ENCODE measurements at regions not wholly inside any gene's neighbourhood (a gene's known extent, or its start where the extent isn't known, plus 50 kb on each side); places are given as distances from the start of the nearest gene placed in this dataset.

GRCh38 chr13:87078947-87079795 is 592.0 kb upstream of the SLITRK5 start:
- ChIA-PET POLR2A (interaction anchor here (0.7 kb wide), 2 partner anchors 12 to 136 kb away, joined by 3 read pairs; no protein-coding TSS in a partner anchor), CTCF (ENCODE audit: unreplicated experiment) (no interaction called here)
- H3K4me3 ChIP-seq (ENCODE audit: low read depth, low read length, poor library complexity, severe bottlenecking) = no peak overlapping the region
- H3K9me3 ChIP-seq (ENCODE audit: low read length) = no peaks in the 10 kb centered on the region
- no peaks in the 10 kb centered on the region for H4K20me1 ChIP-seq (ENCODE audit: insufficient read depth, low read length)
- H3K4me2 ChIP-seq (ENCODE audit: low read length) = no peak overlapping the region
- H3K4me1 ChIP-seq (ENCODE audit: insufficient read depth, low read length, poor library complexity, severe bottlenecking) = no peaks in the 10 kb centered on the region
- TF ChIP-seq CTCF (conservative IDR thresholded peaks at IDR 0.05; ENCODE audit: low read length) (no peak), EZH2phosphoT487 (IDR thresholded peaks at IDR 0.05; ENCODE audit: borderline replicate concordance, low read depth, low read length) (no peak)
- DNase-seq (ENCODE audit: low spot score) = no peak
- H2AFZ ChIP-seq (ENCODE audit: low read length) = no peak overlapping the region
- no peaks in the 10 kb centered on the region for H3K9me2 ChIP-seq (ENCODE audit: insufficient read depth, low read length)
- intact Hi-C loops (cut with micrococcal nuclease; ENCODE audit: unreplicated experiment) = no loop called here
- no peak overlapping the region for H3K27ac ChIP-seq (ENCODE audit: low read depth, low read length, poor library complexity, severe bottlenecking)
- no peaks in the 10 kb centered on the region for H3K36me3 ChIP-seq (ENCODE audit: insufficient read depth, low read length)
- BruUV-seq (replicated peaks) = no TSS peak
- no peaks in the 10 kb centered on the region for H3K79me2 ChIP-seq (ENCODE audit: insufficient read depth, low read depth, low read length)

GRCh38 chr13:87080100-87080779 is 590.9 kb upstream of the SLITRK5 start:
- Histone ChIP-seq H3K27ac (ENCODE audit: low read depth, low read length, poor library complexity, severe bottlenecking) (no peak overlapping the region), H4K20me1 (ENCODE audit: insufficient read depth, low read length) (no peaks in the 10 kb centered on the region), H3K9me3 (ENCODE audit: low read length) (no peaks in the 10 kb centered on the region), H2AFZ (ENCODE audit: low read length) (no peak overlapping the region), H3K4me1 (ENCODE audit: insufficient read depth, low read length, poor library complexity, severe bottlenecking) (no peaks in the 10 kb centered on the region), H3K4me3 (ENCODE audit: low read depth, low read length, poor library complexity, severe bottlenecking) (no peak overlapping the region), H3K4me2 (ENCODE audit: low read length) (no peak overlapping the region), H3K36me3 (ENCODE audit: insufficient read depth, low read length) (no peaks in the 10 kb centered on the region), H3K79me2 (ENCODE audit: insufficient read depth, low read depth, low read length) (no peaks in the 10 kb centered on the region), H3K9me2 (ENCODE audit: insufficient read depth, low read length) (no peaks in the 10 kb centered on the region)
- ChIA-PET POLR2A (no interaction called here), CTCF (ENCODE audit: unreplicated experiment) (no interaction called here)
- TF ChIP-seq CTCF (conservative IDR thresholded peaks at IDR 0.05; ENCODE audit: low read length) = no peak
- TF ChIP-seq EZH2phosphoT487 (IDR thresholded peaks at IDR 0.05; ENCODE audit: borderline replicate concordance, low read depth, low read length) = no peak
- DNase-seq (ENCODE audit: low spot score) = no peak
- intact Hi-C loops (cut with micrococcal nuclease; ENCODE audit: unreplicated experiment) = no loop called here
- no TSS peak for BruUV-seq (replicated peaks)

GRCh38 chr13:87084192-87084591 is 587.0 kb upstream of the SLITRK5 start:
- Histone ChIP-seq H3K36me3 (ENCODE audit: insufficient read depth, low read length) (no peaks in the 10 kb centered on the region), H3K27ac (ENCODE audit: low read depth, low read length, poor library complexity, severe bottlenecking) (no peak overlapping the region), H3K79me2 (ENCODE audit: insufficient read depth, low read depth, low read length) (no peaks in the 10 kb centered on the region), H3K9me3 (ENCODE audit: low read length) (no peaks in the 10 kb centered on the region), H3K4me1 (ENCODE audit: insufficient read depth, low read length, poor library complexity, severe bottlenecking) (no peaks in the 10 kb centered on the region), H3K4me3 (ENCODE audit: low read depth, low read length, poor library complexity, severe bottlenecking) (no peak overlapping the region), H4K20me1 (ENCODE audit: insufficient read depth, low read length) (no peaks in the 10 kb centered on the region), H3K4me2 (ENCODE audit: low read length) (no peak overlapping the region), H3K9me2 (ENCODE audit: insufficient read depth, low read length) (no peaks in the 10 kb centered on the region), H2AFZ (ENCODE audit: low read length) (no peak overlapping the region)
- CTCF ChIA-PET (ENCODE audit: unreplicated experiment) = no interaction called here
- no peak for DNase-seq (ENCODE audit: low spot score)
- TF ChIP-seq EZH2phosphoT487 (IDR thresholded peaks at IDR 0.05; ENCODE audit: borderline replicate concordance, low read depth, low read length) = no peak
- BruUV-seq (replicated peaks) = no TSS peak
- intact Hi-C loops (cut with micrococcal nuclease; ENCODE audit: unreplicated experiment) = no loop called here
- POLR2A ChIA-PET = interaction anchor here (1.0 kb wide), 1 partner anchor 14 kb away, joined by 3 read pairs; no protein-coding TSS in a partner anchor
